ENCODE measurements at regions not wholly inside any gene's neighbourhood (a gene's known extent, or its start where the extent isn't known, plus 50 kb on each side); places are given as distances from the start of the nearest gene placed in this dataset.

DNA sequence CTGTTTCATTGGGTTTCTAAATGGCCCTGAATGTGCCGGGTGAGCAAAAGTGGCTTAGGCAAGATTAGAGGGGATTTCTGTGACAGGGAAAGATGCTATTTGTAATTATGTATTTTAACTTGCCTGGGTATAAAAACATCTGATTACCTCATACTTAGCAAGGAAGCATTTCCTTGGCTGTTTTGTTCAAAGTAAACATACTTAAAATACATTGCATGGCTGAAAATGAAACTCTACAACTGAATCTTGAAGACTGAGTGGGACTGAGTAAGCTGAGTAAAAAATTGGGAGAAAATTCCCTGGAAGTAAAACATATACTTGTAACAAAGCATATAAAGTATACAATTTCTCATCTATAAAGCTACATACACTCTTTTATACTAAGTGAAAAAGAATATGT lies 197.5 kb downstream of the IRX1 start:
- TF ChIP-seq POLR2A (IDR thresholded peaks at IDR 0.05) (no peak), POLR2AphosphoS5 (IDR thresholded peaks at IDR 0.05) (no peak)
- TF ChIP-seq, protein P1, sequence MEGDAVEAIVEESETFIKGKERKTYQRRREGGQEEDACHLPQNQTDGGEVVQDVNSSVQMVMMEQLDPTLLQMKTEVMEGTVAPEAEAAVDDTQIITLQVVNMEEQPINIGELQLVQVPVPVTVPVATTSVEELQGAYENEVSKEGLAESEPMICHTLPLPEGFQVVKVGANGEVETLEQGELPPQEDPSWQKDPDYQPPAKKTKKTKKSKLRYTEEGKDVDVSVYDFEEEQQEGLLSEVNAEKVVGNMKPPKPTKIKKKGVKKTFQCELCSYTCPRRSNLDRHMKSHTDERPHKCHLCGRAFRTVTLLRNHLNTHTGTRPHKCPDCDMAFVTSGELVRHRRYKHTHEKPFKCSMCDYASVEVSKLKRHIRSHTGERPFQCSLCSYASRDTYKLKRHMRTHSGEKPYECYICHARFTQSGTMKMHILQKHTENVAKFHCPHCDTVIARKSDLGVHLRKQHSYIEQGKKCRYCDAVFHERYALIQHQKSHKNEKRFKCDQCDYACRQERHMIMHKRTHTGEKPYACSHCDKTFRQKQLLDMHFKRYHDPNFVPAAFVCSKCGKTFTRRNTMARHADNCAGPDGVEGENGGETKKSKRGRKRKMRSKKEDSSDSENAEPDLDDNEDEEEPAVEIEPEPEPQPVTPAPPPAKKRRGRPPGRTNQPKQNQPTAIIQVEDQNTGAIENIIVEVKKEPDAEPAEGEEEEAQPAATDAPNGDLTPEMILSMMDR (IDR thresholded peaks at IDR 0.05): no peak
- DNase-seq (ENCODE audit: low spot score): no peak
- H3K27ac ChIP-seq: no peak overlapping the region

DNA sequence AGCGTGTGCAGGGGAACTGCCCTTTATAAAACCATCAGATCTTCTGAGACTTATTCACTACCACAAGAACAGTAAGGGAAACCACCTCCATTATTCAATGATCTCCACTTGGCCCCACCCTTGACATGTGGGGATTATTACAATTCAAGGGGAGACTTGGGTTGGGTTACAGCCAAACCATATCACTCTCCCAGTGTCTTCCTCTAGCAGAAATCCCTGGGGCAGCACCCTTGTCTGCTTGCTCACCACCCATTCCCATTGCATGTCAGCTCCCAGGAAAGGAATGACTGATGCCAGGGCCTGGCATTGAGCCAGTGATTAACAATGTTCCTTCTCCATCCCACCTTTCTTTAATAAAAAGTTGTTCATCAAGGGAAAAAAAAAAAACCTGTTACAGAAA lies 199.0 kb downstream of the IRX1 start:
- TF ChIP-seq, protein P1 (IDR thresholded peaks at IDR 0.05): no peak
- TF ChIP-seq POLR2AphosphoS5 (IDR thresholded peaks at IDR 0.05) (no peak), POLR2A (IDR thresholded peaks at IDR 0.05) (no peak)
- H3K9me3 ChIP-seq: no peaks in the 10 kb centered on the region
- H3K4me3 ChIP-seq: no peak overlapping the region
- WGBS: 96% methylated on average over 1 of the region's 1 CpG
- H3K4me1 ChIP-seq (replicated peaks): no peaks in the 10 kb centered on the region
- no peak overlapping the region for H3K27ac ChIP-seq
- H3K36me3 ChIP-seq: no peaks in the 10 kb centered on the region
- H3K27me3 ChIP-seq (replicated peaks; ENCODE audit: insufficient read depth): no peaks in the 10 kb centered on the region
- intact Hi-C loops (cut with DNase I): no loop called here
- DNase-seq (ENCODE audit: low spot score): no peak

More for the DNA sequence above, 197.5 kb downstream of the IRX1 start:
- H3K27me3 ChIP-seq (replicated peaks; ENCODE audit: insufficient read depth): no peaks in the 10 kb centered on the region
- H3K4me1 ChIP-seq (replicated peaks): no peaks in the 10 kb centered on the region
- WGBS: 70% methylated on average over 1 of the region's 1 CpG
- H3K36me3 ChIP-seq: no peaks in the 10 kb centered on the region
- no peaks in the 10 kb centered on the region for H3K9me3 ChIP-seq
- H3K4me3 ChIP-seq: no peak overlapping the region
- intact Hi-C loops (cut with DNase I): no loop called here

DNA sequence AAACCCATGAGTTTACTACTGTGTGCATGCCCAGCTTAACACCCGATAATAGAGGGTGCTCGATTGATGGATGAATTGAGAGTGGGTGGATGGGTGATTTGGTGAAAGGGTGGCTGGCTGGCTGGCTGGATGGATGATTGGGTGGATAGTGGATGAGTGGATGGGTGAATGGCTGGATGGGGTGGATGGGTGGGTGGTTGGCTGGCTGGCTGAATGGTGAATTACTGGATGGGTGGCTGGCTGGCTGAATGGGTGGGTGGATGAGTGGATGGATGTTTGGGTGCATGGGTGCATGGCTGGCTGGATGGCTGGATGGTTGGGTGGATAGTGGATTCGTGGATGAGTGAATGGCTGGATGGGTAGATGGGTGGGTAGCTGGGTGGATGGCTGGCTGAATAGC lies 201.1 kb downstream of the IRX1 start:
- intact Hi-C loops (cut with DNase I): no loop called here
- no peaks in the 10 kb centered on the region for H3K4me1 ChIP-seq (replicated peaks)
- H3K27me3 ChIP-seq (replicated peaks; ENCODE audit: insufficient read depth): no peaks in the 10 kb centered on the region
- no peaks in the 10 kb centered on the region for H3K9me3 ChIP-seq
- 89% methylated on average over 3 of the region's 3 CpGs for WGBS
- H3K4me3 ChIP-seq: no peak overlapping the region
- no peak for DNase-seq (ENCODE audit: low spot score)
- no peak for TF ChIP-seq POLR2A (IDR thresholded peaks at IDR 0.05)
- no peak for TF ChIP-seq POLR2AphosphoS5 (IDR thresholded peaks at IDR 0.05)
- TF ChIP-seq, protein P1 (IDR thresholded peaks at IDR 0.05): no peak
- no peaks in the 10 kb centered on the region for H3K36me3 ChIP-seq
- no peak overlapping the region for H3K27ac ChIP-seq

DNA sequence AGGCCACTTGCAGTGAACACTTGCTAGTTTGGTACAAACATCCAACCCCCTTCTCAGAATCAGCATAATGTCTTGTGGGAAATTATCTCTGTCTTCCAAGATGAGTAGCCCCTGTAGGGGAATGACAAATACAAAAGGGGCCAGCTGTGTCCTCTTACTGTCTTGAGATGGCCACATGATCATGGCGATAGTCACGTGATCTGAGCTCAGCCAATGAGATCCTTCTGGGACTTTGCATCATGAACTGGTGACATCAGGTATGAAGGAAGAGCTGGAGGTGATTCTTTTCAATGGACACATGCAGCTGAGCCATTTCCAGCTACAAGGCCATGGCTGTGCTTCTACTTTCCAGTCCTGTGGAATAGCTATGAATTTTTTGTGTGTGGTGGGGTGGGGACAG lies 206.3 kb downstream of the IRX1 start:
- intact Hi-C loops (cut with DNase I): no loop called here
- TF ChIP-seq POLR2AphosphoS5 (IDR thresholded peaks at IDR 0.05) (no peak), POLR2A (IDR thresholded peaks at IDR 0.05) (no peak)
- TF ChIP-seq, protein P1 (IDR thresholded peaks at IDR 0.05): no peak
- Histone ChIP-seq H3K4me1 (replicated peaks) (no peaks in the 10 kb centered on the region), H3K27ac (no peak overlapping the region), H3K36me3 (no peaks in the 10 kb centered on the region), H3K9me3 (no peaks in the 10 kb centered on the region), H3K27me3 (replicated peaks; ENCODE audit: insufficient read depth) (no peaks in the 10 kb centered on the region), H3K4me3 (no peak overlapping the region)
- no peak for DNase-seq (ENCODE audit: low spot score)
- 91% methylated on average over 2 of the region's 2 CpGs for WGBS

DNA sequence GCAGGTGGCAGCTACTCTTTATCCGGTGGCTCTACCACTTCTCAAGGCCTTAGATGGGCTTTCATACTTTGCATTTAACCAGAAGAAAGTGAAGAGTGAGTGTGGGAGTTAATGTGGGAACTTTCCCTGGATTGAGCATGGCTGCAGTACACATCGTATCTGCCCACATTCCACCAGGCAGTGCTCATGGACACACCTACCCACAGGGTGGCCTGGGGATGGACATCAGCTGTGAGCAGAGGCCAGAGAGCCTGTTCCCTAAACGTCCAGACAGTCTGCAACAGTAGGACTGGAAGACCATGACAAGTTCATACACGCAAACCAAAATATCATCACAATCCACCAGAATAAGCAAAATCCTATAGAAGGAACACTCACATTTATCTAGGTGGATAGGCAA lies 213.8 kb downstream of the IRX1 start:
- 77% methylated on average over 4 of the region's 4 CpGs for WGBS

More for the DNA sequence above, 213.8 kb downstream of the IRX1 start:
- Histone ChIP-seq H3K4me1 (replicated peaks) (no peaks in the 10 kb centered on the region), H3K9me3 (no peaks in the 10 kb centered on the region), H3K36me3 (no peaks in the 10 kb centered on the region), H3K27ac (no peak overlapping the region), H3K4me3 (no peak overlapping the region), H3K27me3 (replicated peaks; ENCODE audit: insufficient read depth) (no peaks in the 10 kb centered on the region)
- no peak for DNase-seq (ENCODE audit: low spot score)
- TF ChIP-seq POLR2AphosphoS5 (IDR thresholded peaks at IDR 0.05) (no peak), POLR2A (IDR thresholded peaks at IDR 0.05) (no peak)
- TF ChIP-seq, protein P1 (IDR thresholded peaks at IDR 0.05): no peak
- intact Hi-C loops (cut with DNase I): no loop called here

Data from prostate gland (tissue), 2 donors.